D341Med (cell line): ENCODE measurements at regions not wholly inside any gene's neighbourhood (a gene's known extent, or its start where the extent isn't known, plus 50 kb on each side); places are given as distances from the start of the nearest gene placed in this dataset.

Experiments
- DNase-seq: peaks from one replicate; pipeline ENCODE4 v3.0.0; 2012; ENCODE audit warnings: low spot score

DNA sequence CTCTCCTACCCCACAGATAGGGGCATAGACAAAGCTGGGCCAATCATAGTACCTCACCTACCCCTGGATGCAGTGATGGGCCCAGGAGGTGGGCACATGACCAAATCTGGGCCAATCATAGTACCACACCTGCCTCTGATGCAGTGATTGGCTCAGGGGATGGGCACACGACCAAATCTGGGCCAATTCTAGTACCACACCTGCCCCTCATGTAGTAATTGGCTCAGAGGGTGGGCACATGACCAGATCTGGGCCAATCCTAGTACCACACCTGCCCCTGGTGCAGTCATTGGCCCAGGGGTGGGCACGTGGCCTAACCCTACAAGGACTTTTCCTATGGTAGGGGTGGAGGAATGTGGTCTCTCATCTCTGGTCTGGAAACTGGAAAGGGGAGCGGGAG is 56.9 kb upstream of the MEF2A start:
- no peak for DNase-seq

DNA sequence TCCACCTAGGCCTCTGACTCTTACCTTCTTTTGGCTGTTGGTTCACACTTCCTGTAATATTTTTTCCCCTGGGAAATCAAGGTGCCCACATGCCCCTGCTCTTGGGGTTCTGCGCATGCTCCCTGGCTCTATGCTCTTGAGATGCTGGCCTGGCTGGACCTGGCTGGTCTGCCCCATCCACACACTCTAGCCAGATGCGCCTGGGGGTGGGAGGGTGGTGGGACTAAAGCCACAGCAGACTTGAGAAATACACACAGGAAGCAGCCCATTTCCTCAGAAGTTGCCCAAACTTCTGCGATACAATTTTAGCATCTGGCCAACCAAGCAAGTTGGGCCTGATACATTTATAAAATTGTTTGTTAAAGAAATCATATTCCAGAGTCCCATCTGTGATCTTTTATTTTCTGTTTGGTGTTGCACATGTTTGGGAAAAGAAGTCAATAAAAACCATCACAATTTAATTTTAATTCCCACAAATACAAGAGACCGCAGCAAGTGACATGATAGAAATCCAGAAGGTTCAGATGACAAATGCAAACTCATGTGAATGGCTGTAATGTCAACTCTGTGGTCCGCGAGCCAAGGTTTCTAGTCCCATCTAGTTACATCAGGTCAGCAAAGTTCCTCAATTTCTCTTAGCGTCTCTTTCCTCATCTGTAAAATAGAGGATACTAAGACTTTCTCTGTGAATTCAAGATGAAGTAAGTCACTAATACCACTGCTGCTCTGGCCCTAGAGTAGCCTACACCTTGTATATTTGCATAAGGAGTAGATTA is 55.9 kb upstream of the MEF2A start:
- no peak for DNase-seq

DNA sequence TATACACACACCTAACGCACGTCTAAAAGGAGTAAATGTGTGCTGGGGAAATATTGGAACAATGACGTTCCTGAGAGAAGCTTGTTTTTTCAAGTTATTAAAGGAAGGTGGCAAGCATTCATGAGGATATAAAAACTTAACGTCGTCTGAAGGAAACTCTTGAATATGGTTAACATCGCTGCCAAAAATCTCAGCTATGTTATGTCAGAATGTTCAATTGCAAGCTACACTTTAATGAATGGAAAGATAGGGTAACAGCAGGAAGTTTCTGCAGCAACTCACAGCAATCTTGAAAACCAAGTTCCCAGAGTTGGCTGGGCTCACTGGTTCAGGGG is 54.3 kb upstream of the MEF2A start:
- no peak for DNase-seq

DNA sequence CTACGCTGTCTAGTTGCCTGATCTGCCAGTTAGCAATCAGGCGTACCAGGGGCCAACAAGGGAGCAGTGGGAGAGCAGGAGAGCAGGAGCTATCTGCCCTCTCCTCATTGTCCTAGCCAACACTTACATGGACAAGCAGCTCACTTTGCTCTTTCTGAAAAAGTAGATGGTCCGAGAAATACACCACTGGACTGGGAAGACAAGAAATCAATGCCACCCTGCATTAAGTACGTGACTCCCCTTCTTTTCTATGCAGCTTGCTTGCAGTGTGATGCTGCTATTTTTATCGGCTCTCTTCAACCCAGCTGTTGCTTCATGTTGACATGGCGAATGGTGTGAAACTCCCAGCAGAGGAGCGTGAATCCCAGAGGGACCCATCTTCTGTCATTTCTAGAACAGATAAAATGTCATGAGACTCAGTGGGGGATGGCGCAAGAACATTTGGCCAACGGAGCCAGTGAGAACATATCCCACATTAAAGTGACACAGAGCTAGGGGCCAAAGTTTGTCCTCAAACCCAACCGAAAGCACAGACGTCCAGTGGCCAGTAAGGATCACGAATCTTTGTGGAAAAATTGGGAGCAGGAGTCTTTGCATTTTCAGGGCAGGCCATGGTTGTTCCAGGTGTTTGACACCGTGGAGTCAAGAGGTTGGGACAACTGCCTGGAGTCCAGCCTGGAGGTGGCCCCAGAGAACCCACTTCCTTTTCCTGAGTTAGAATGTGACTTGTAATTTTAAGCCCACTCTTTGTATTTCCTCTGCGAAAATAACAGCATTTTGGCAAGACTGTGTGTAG is 53.7 kb upstream of the MEF2A start:
- no peak for DNase-seq

DNA sequence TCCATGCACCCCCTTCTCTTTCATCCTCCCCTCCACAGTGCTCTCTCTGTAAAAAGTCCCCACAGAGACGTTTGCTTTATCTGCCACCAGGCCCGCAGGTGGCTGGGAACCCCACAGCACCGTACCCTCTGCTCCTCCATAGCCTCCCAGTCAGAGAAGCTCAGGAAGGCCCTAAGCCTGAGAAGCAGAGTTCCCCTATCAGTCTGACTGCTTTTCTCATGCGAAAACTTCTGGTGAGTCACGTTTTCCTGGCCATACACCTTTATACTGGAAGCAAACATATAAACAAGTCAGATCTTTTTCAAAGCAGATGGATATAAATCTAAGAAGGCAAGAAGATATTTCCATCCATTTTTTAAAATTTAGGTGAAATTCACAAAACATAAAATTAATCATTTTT is 51.5 kb upstream of the MEF2A start:
- no peak for DNase-seq
